ENCODE measurements at regions not wholly inside any gene's neighbourhood (a gene's known extent, or its start where the extent isn't known, plus 50 kb on each side); places are given as distances from the start of the nearest gene placed in this dataset.
"Not testable (repeated sequence)": the region's sequence is repeated elsewhere in the genome, so short reads cannot be mapped to it uniquely, and the experiment has no call there.

DNA sequence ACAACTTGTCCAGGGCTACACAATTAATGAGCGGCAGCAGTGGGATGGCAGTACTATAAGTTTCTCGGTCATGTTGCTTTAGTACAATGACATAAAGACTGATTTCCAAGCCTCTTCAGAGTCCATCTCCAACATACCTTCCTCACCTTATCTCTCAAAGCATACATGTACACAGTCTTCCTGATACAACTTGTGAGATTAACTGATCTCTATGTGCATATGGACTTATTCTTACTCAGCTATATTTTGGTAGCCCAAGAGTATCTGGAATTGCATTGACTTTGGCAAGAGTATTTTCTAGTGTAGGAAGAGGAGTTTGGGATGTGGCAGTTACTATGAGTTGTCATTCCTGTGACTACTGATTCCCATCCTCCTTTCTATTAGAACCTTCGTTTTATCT, 575.0 kb downstream of the EDEM1 start:
- H3K27ac ChIP-seq, result no peak overlapping the region
- in situ Hi-C loops (cut with HindIII; ENCODE audit: low pct_ligation_motif_present, low sequenced_read_pairs), result no loop called here
- TF ChIP-seq, protein P1, sequence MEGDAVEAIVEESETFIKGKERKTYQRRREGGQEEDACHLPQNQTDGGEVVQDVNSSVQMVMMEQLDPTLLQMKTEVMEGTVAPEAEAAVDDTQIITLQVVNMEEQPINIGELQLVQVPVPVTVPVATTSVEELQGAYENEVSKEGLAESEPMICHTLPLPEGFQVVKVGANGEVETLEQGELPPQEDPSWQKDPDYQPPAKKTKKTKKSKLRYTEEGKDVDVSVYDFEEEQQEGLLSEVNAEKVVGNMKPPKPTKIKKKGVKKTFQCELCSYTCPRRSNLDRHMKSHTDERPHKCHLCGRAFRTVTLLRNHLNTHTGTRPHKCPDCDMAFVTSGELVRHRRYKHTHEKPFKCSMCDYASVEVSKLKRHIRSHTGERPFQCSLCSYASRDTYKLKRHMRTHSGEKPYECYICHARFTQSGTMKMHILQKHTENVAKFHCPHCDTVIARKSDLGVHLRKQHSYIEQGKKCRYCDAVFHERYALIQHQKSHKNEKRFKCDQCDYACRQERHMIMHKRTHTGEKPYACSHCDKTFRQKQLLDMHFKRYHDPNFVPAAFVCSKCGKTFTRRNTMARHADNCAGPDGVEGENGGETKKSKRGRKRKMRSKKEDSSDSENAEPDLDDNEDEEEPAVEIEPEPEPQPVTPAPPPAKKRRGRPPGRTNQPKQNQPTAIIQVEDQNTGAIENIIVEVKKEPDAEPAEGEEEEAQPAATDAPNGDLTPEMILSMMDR (IDR thresholded peaks at IDR 0.05; ENCODE audit: low read depth, low read length, missing control alignments), result no peak
- no peak overlapping the region for H3K4me3 ChIP-seq (ENCODE audit: low read depth, low read length)
- DNase-seq, result no peak
- H3K36me3 ChIP-seq (replicated peaks), result no peaks in the 10 kb centered on the region
- H3K27me3 ChIP-seq (replicated peaks), result no peaks in the 10 kb centered on the region

DNA sequence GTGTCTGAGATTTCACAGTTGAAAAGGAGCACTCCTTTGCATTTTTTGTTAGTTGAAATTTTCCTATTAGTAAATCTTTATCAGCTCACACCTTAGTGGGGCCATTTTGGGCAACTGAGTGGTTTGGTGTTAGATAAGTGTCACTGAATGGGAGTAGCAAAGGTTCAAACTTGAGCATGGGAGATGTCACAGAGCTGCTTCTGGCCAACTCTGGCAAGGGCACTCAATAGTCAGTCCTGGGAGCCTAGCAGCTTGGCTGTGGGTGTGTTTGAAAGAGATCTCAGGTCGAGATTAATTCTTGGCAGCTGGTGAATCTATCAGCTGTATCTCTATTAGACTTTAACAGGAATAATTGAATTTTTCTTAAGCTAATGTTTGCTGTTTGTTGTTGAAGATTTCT, 579.3 kb downstream of the EDEM1 start:
- no peak for DNase-seq
- Histone ChIP-seq H3K27ac (no peak overlapping the region), H3K36me3 (replicated peaks) (no peaks in the 10 kb centered on the region), H3K4me3 (ENCODE audit: low read depth, low read length) (no peak overlapping the region), H3K27me3 (replicated peaks) (no peaks in the 10 kb centered on the region)
- in situ Hi-C loops (cut with HindIII; ENCODE audit: low pct_ligation_motif_present, low sequenced_read_pairs), result no loop called here
- TF ChIP-seq, protein P1 (IDR thresholded peaks at IDR 0.05; ENCODE audit: low read depth, low read length, missing control alignments), result no peak

DNA sequence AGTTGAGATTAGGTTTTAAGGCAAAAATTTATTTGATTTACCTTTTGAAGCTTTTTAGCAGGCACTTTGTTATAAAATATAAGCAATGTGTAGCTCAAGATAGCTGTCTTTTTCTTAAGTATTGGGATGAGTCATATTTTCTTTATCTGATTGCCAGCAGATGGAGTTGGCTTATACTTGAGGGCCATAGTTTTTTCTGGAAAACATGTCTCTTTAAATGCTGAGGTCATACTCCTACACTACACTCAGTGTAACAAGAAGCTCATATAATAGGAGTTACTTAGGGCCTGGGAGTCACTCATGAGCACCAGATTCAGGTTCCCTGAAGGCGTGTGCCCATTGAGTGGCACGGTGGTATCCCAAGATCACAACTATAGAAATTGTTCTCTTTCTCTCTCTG, 579.8 kb downstream of the EDEM1 start:
- DNase-seq, result no peak

DNA sequence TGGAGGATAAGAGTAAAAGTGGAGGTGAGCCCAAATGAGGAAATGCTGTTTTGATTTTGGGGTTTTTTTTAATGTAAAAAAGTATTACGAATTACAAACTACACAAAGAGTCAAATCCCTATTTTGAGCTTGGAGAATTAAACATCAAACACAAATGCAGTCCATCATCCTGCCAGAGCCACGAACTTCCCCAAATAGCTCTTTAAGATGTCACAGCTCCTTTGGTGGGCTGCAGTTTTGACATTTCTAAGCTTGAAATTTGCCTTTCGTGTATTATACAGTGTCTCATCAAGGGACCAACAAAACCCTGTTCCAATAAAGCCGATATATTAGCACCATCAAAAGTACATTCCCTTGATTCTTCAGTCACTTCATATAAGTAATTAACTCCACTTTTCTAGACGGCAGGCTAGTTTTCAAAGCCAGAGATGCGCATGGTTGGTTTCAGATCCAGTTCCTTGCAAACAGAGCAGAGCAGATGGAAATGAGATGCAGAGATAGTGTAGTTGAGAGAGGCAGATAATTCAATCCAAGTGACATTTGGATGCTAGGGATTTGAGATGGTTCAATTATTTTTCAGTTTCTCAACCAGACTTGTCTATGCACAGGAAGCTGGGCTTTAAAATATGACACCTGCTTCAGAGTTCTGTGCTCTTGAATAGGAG, 580.9 kb downstream of the EDEM1 start:
- in situ Hi-C loops (cut with HindIII; ENCODE audit: low pct_ligation_motif_present, low sequenced_read_pairs), result no loop called here
- Histone ChIP-seq H3K36me3 (replicated peaks) (no peaks in the 10 kb centered on the region), H3K27ac (no peak overlapping the region), H3K27me3 (replicated peaks) (no peaks in the 10 kb centered on the region), H3K4me3 (ENCODE audit: low read depth, low read length) (no peak overlapping the region)
- no peak for DNase-seq
- TF ChIP-seq, protein P1 (IDR thresholded peaks at IDR 0.05; ENCODE audit: low read depth, low read length, missing control alignments), result no peak

More for the DNA sequence above, 579.8 kb downstream of the EDEM1 start:
- in situ Hi-C loops (cut with HindIII; ENCODE audit: low pct_ligation_motif_present, low sequenced_read_pairs), result no loop called here
- no peaks in the 10 kb centered on the region for H3K27me3 ChIP-seq (replicated peaks)
- no peak overlapping the region for H3K27ac ChIP-seq
- H3K36me3 ChIP-seq (replicated peaks), result no peaks in the 10 kb centered on the region
- TF ChIP-seq, protein P1 (IDR thresholded peaks at IDR 0.05; ENCODE audit: low read depth, low read length, missing control alignments), result no peak
- H3K4me3 ChIP-seq (ENCODE audit: low read depth, low read length), result no peak overlapping the region

DNA sequence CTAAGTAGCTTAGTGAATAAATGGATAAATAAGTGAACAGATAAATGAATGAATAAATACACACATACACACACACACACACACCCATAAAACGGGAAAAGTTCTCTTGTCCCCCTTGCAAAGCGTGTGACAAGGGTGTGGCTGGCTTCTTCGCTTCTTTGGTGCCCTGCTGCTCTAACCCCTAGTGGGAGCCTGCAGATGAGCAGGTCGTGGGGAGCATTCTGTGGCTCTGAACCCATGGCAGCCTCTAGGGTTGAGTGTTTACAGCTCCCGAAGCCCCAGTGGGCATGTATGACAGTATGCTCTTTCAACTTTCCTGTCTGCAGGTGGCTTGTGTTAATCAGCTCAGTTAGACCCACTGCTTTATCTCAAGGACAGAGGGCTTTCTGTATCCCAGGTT, 582.3 kb downstream of the EDEM1 start:
- Histone ChIP-seq H3K4me3 (ENCODE audit: low read depth, low read length) (no peak overlapping the region), H3K36me3 (replicated peaks) (no peaks in the 10 kb centered on the region), H3K27ac (no peak overlapping the region), H3K27me3 (replicated peaks) (no peaks in the 10 kb centered on the region)
- in situ Hi-C loops (cut with HindIII; ENCODE audit: low pct_ligation_motif_present, low sequenced_read_pairs), result no loop called here
- TF ChIP-seq, protein P1 (IDR thresholded peaks at IDR 0.05; ENCODE audit: low read depth, low read length, missing control alignments), result no peak
- DNase-seq, result no peak

DNA sequence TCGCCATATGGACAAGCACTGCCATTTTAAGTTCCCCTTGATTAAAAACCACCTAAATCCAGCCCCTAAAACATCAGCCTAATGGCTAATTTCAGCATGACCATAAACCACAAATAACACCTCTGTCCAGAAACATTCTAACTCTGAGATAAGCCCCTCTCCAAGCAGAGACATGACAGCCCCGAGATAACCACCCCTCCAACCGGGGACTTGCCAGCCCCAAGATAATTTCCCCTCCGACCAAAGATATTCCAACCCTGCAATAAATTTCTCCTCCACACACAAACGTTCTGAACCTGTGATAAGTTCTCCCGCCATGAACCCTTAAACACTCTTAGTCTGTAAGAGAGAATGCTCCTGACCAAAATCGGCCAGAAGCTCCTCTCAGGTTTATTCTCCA, 586.8 kb downstream of the EDEM1 start:
- DNase-seq, result no peak
- Histone ChIP-seq H3K27ac (no peak overlapping the region), H3K27me3 (replicated peaks) (no peaks in the 10 kb centered on the region), H3K4me3 (ENCODE audit: low read depth, low read length) (no peak overlapping the region), H3K36me3 (replicated peaks) (no peaks in the 10 kb centered on the region)
- in situ Hi-C loops (cut with HindIII; ENCODE audit: low pct_ligation_motif_present, low sequenced_read_pairs), result no loop called here
- TF ChIP-seq, protein P1 (IDR thresholded peaks at IDR 0.05; ENCODE audit: low read depth, low read length, missing control alignments), result no peak

DNA sequence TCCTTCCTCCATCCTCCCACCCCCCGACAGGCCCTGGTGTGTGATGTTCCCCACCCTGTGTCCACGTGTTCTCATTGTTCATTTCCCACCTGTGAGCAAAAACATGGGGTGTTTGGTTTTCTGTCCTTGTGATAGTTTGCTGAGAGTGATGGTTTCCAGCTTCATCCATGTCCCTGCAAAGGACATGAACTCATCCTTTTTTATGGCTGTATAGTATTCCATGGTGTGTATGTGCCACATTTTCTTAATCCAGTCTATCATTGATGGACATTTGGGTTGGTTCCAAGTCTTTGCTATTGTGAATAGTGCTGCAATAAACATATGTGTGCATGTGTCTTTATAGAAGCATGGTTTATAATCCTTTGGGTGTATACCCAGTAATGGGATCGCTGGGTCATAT, 587.6 kb downstream of the EDEM1 start:
- DNase-seq; H3K36me3 ChIP-seq (replicated peaks); in situ Hi-C loops (cut with HindIII; ENCODE audit: low pct_ligation_motif_present, low sequenced_read_pairs); H3K27me3 ChIP-seq (replicated peaks); H3K27ac ChIP-seq; H3K4me3 ChIP-seq (ENCODE audit: low read depth, low read length): not testable (repeated sequence)
